Prostate gland (tissue), 2 donors: ENCODE measurements at regions not wholly inside any gene's neighbourhood (a gene's known extent, or its start where the extent isn't known, plus 50 kb on each side); places are given as distances from the start of the nearest gene placed in this dataset.

Experiments used
- DNase-seq: peaks from one replicate; pipeline ENCODE4 v3.0.0-alpha.2; 2019; ENCODE audit warnings: low spot score
- H3K27ac ChIP-seq, 2 donors: fragments of 200-600 bp; sonication (generic); 2 replicates each; pipeline ENCODE4 v1.5.1; 2017 to 2019
- H3K27me3 ChIP-seq: fragments of 200-600 bp; sonication (generic); replicated peaks from 2 replicates; pipeline ENCODE4 v1.5.1; 2019; ENCODE audit not compliant: insufficient read depth
- H3K36me3 ChIP-seq, 2 donors: fragments of 200-600 bp; sonication (generic); 1 replicate in 1 of 2; 2 replicates in 1 of 2; pipeline versions ENCODE4 v1.5.1 to v1.8.1; 2017 to 2019
- H3K4me1 ChIP-seq: fragments of 200-600 bp; sonication (generic); replicated peaks from 2 replicates; pipeline ENCODE4 v1.5.1; 2019
- H3K4me3 ChIP-seq, 2 donors: fragments of 200-600 bp; sonication (generic); 2 replicates each; pipeline ENCODE4 v1.5.1; 2017 to 2019
- H3K9me3 ChIP-seq: fragments of 200-600 bp; sonication (generic); 2 replicates; pipeline ENCODE4 v1.5.1; 2017
- POLR2A ChIP-seq: fragments of 450-650 bp; IDR thresholded peaks from one replicate; pipeline ENCODE4 v1.6.1; 2016; ENCODE audit warnings: antibody characterized with exemption, mild to moderate bottlenecking
- POLR2AphosphoS5 ChIP-seq: sonication (generic); formaldehyde crosslinking; IDR thresholded peaks from one replicate; pipeline ENCODE4 v1.6.1; 2017; ENCODE audit warnings: antibody characterized with exemption
- WGBS: methylation state at CpG from one replicate; pipeline ENCODE4 v1.1.5; 2018; 5-methylcytosine and 5-hydroxymethylcytosine counted together
- intact Hi-C: fragments of 100-400 bp; cut with DNase I; formaldehyde crosslinking; loops from one replicate; pipeline ENCODE4 v1.14.2; 2022
- TF ChIP-seq, protein P1 (sequence below), 4 experiments: fragments of 200-600 bp in 2 of 4; fragments of 450-650 bp in 2 of 4; sonication (generic) in 2 of 4; IDR thresholded peaks; 1 replicate in 3 of 4; 2 replicates in 1 of 4; pipeline ENCODE4 v1.5.1; 2016 to 2019; ENCODE audit warnings: antibody characterized with exemption in 4 of 4, mild to moderate bottlenecking in 2 of 4, moderate library complexity in 2 of 4

DNA sequence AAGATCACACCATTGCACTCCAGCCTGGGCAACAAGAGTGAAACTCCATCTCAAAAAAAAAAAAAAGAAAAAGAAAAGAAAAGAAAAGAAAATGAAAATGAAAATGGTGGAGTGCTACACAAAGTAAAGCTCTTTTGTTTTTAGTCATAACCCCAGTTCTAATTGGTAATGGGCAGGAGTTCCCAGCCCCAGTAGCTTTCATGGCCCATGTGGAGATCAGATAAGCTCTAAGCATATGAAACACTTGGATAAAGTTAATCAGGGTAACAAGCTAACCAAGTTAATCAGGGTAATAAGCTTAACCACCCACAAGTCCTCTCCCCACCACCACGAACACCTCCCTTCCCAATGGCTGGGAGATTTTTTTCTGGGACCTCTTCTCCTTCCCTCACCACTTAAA lies 240.8 kb downstream of the BCL11A start:
- intact Hi-C loops = no loop called here
- Histone ChIP-seq H3K4me1 (no peaks in the 10 kb centered on the region), H3K27me3 (no peaks in the 10 kb centered on the region), H3K36me3 (no peaks in the 10 kb centered on the region), H3K27ac (no peak overlapping the region), H3K9me3 (no peaks in the 10 kb centered on the region), H3K4me3 (no peak overlapping the region)
- TF ChIP-seq POLR2A = no peak
- TF ChIP-seq, protein P1, sequence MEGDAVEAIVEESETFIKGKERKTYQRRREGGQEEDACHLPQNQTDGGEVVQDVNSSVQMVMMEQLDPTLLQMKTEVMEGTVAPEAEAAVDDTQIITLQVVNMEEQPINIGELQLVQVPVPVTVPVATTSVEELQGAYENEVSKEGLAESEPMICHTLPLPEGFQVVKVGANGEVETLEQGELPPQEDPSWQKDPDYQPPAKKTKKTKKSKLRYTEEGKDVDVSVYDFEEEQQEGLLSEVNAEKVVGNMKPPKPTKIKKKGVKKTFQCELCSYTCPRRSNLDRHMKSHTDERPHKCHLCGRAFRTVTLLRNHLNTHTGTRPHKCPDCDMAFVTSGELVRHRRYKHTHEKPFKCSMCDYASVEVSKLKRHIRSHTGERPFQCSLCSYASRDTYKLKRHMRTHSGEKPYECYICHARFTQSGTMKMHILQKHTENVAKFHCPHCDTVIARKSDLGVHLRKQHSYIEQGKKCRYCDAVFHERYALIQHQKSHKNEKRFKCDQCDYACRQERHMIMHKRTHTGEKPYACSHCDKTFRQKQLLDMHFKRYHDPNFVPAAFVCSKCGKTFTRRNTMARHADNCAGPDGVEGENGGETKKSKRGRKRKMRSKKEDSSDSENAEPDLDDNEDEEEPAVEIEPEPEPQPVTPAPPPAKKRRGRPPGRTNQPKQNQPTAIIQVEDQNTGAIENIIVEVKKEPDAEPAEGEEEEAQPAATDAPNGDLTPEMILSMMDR (IDR thresholded peaks at IDR 0.05) = no peak
- no peak for TF ChIP-seq POLR2AphosphoS5
- 83% methylated on average over 1 of the region's 1 CpG for WGBS
- DNase-seq = no peak

DNA sequence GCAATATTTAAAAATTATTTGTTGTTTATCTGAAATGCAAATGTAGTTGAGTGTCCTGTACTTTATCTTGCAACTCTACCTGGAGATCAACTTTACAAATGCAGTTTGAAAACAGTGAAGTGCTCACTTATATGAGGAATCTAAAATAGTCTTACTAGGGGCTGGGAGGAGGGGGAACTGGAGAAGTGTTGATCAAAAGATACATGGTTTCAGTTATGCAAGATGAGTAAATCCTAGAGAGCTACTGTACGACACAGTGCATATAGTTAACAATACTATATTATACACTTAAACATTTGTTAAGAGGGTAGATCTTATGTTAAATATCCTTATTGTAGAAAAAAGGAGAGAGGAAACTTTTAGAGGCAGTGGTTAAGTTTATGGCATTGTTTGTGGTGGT lies 241.9 kb downstream of the BCL11A start:
- 89% methylated on average over 1 of the region's 1 CpG for WGBS
- no peaks in the 10 kb centered on the region for H3K9me3 ChIP-seq
- intact Hi-C loops = no loop called here
- no peaks in the 10 kb centered on the region for H3K4me1 ChIP-seq
- no peaks in the 10 kb centered on the region for H3K36me3 ChIP-seq
- H3K27me3 ChIP-seq = no peaks in the 10 kb centered on the region
- TF ChIP-seq, protein P1 (IDR thresholded peaks at IDR 0.05) = no peak
- TF ChIP-seq POLR2AphosphoS5 = no peak
- no peak for TF ChIP-seq POLR2A
- no peak for DNase-seq
- H3K4me3 ChIP-seq = no peak overlapping the region
- no peak overlapping the region for H3K27ac ChIP-seq

DNA sequence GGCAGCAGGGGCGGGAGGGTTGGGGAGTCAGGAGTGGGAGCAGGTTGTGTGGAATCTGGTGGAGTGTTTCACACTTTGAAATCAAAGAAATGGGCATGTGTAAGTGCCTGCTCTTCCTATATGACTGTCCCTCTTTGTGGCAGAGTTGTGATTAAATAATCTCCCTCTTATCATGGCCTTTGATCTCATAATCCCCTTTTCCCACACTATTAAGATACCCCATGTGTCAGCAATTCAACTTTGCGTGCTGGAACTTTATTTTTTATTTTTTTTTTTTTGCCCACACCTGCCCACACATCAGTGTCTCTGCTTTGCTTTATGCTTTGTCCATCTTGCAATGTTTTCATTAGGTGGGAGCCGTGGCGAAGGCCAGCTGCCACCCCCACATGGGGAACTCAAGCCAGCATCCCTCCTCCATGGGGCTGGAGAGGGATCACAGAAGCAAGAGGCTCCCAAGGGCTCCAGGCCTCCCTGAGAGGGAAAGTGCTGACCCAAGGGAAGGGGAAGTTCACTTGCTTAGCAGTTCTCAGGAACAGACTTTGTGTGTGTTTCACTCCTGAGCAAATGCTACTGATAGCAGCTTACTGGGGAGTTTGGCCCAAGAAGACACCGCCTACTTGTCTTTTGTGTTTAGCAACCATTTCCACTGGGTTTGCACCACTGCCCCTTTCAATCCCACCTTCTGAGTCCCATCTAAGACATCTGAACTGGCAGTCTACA lies 243.4 kb downstream of the BCL11A start:
- intact Hi-C loops = no loop called here
- H3K27me3 ChIP-seq = no peaks in the 10 kb centered on the region
- H3K9me3 ChIP-seq = no peaks in the 10 kb centered on the region
- WGBS = 86% methylated on average over 5 of the region's 5 CpGs
- H3K27ac ChIP-seq = no peak overlapping the region
- no peaks in the 10 kb centered on the region for H3K4me1 ChIP-seq
- no peak overlapping the region for H3K4me3 ChIP-seq
- H3K36me3 ChIP-seq = no peaks in the 10 kb centered on the region
- DNase-seq = no peak
- TF ChIP-seq, protein P1 (IDR thresholded peaks at IDR 0.05) = no peak
- TF ChIP-seq POLR2A (no peak), POLR2AphosphoS5 (no peak)

DNA sequence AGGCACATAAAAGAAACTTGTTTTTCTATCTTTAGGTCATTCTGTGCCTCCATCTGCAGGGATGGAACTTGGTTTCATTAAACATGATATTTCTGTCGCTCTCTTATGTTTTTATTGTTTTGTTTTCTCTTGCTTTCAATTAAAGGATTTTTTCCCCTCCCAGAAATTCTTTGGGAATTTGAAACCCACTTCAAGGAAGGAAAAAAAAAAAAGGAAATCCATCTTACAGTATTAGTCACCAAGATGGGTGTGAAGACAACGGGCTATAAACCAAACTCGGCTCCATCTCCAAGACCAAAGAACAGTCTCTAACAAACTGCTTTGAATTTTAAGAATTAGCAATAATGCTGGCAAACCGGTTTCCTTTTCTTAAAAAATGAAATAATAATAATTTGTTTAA lies 244.1 kb downstream of the BCL11A start:
- TF ChIP-seq, protein P1 (IDR thresholded peaks at IDR 0.05) = no peak
- TF ChIP-seq POLR2A (no peak), POLR2AphosphoS5 (no peak)
- no peaks in the 10 kb centered on the region for H3K36me3 ChIP-seq
- H3K27ac ChIP-seq = no peak overlapping the region
- H3K9me3 ChIP-seq = no peaks in the 10 kb centered on the region
- DNase-seq = no peak
- H3K4me1 ChIP-seq = no peaks in the 10 kb centered on the region
- intact Hi-C loops = no loop called here
- no peak overlapping the region for H3K4me3 ChIP-seq
- 56% methylated on average over 4 of the region's 4 CpGs for WGBS
- no peaks in the 10 kb centered on the region for H3K27me3 ChIP-seq

DNA sequence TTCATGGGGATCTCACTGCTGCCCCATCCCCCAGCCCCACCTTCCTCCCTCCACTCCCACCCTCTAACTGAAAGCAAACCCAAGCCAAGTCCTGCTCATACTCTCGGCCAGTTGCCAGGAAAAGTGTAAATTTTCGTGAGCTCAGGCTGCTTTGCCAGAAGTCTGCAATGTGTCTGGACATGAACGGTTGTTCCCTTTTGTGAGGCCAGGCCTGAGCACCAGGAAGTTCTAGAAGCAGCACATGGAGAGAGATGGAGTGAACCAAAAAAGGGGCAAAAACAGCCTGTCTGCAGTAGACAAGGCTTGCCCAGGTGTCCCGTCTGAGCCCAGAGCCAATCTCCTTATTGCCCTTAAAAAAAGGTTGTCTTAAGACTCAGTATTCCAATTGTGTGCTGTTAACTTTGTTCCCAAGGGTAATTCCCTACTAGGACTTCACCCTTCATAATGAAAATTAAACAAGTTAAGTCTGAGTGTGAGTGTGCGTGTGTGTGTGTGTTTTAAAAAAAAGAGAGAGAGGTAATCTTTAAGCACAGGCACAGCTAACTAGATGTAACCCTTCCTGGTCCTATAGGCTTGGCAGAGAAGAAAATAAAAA lies 247.1 kb downstream of the BCL11A start:
- Histone ChIP-seq H3K27ac (no peak overlapping the region), H3K4me3 (no peak overlapping the region), H3K4me1 (no peaks in the 10 kb centered on the region), H3K36me3 (no peaks in the 10 kb centered on the region), H3K27me3 (no peaks in the 10 kb centered on the region), H3K9me3 (no peaks in the 10 kb centered on the region)
- DNase-seq = peak; percentile 47
- TF ChIP-seq POLR2A = no peak
- TF ChIP-seq POLR2AphosphoS5 = peak; percentile 20
- WGBS = 20% methylated on average over 5 of the region's 5 CpGs
- intact Hi-C loops = no loop called here
